ENCODE measurements at regions not wholly inside any gene's neighbourhood (a gene's known extent, or its start where the extent isn't known, plus 50 kb on each side); places are given as distances from the start of the nearest gene placed in this dataset.

GRCh38 chr7:54343511-54343910, 198.7 kb upstream of the VSTM2A start:
- TF ChIP-seq CTCF (conservative IDR thresholded peaks at IDR 0.05; ENCODE audit: low read depth, low read length) = no peak
- no peak for TF ChIP-seq POLR2A (IDR thresholded peaks at IDR 0.05; ENCODE audit: low read depth, low read length)
- TF ChIP-seq RFX5 (IDR thresholded peaks at IDR 0.05; ENCODE audit: low read depth, low read length) = no peak
- no peak for TF ChIP-seq RAD21 (IDR thresholded peaks at IDR 0.05; ENCODE audit: low read length)
